ENCODE measurements at regions not wholly inside any gene's neighbourhood (a gene's known extent, or its start where the extent isn't known, plus 50 kb on each side); places are given as distances from the start of the nearest gene placed in this dataset.

DNA sequence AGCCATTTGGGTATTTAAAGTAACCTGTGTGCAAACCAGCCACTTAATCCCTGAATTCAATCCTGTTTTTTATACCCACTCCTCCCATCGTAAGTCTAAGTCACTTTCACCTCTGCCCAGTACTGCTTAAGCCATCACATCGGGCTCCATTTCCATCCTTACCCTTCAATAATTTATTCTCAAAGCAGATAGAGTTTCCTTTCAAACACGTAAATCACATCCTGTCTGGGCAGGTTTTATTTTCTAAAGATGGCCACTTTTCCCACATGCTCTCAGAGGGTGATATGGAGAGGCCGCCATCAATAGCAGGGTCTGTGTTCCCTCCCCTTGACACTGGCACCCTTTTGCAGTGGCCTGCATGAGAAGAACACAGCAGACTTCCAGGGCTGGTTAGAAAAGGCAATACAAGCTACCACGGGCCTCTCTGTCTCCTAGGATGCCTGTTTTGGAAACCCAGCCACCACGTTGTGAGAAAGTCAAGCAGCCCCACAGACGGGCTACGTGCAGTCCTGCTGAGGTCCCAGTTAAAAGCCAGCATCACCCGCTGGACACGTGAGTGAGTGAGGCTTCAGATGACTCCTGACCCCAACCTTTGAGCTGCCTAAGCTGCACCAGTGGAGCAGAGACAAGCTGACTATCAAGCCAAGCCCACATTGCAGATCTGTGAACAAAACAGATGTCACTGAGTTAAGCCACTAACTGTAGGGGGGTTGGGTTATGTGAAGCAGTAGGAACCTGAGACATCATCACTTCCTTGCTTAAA, 241.8 kb upstream of the SLCO3A1 start (continued):
- 0 out of 2 replicates have a peak, but pooled peaks have one; percentile 49 for TF ChIP-seq HNF4G (IDR thresholded peaks at IDR 0.05; ENCODE audit: borderline replicate concordance, low read depth, low read length)
- TF ChIP-seq HNF4G (CRISPR knock-in tag; IDR thresholded peaks at IDR 0.05; ENCODE audit: borderline replicate concordance, low read depth): no peak
- no peak for TF ChIP-seq TOPORS (CRISPR knock-in tag; IDR thresholded peaks at IDR 0.05)
- TF ChIP-seq ZNF598 (CRISPR knock-in tag; IDR thresholded peaks at IDR 0.05; ENCODE audit: borderline replicate concordance): no peak
- no peak for TF ChIP-seq TSC22D2 (CRISPR knock-in tag; IDR thresholded peaks at IDR 0.05; ENCODE audit: borderline replicate concordance)
- TF ChIP-seq, protein P1, sequence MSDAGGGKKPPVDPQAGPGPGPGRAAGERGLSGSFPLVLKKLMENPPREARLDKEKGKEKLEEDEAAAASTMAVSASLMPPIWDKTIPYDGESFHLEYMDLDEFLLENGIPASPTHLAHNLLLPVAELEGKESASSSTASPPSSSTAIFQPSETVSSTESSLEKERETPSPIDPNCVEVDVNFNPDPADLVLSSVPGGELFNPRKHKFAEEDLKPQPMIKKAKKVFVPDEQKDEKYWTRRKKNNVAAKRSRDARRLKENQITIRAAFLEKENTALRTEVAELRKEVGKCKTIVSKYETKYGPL (CRISPR knock-in tag; IDR thresholded peaks at IDR 0.05): no peak
- 0 out of 2 replicates have a peak, but pooled peaks have one; percentile 10 for TF ChIP-seq ZNF687 (CRISPR knock-in tag; IDR thresholded peaks at IDR 0.05)
- 0 out of 2 replicates have a peak, but pooled peaks have one; percentile 31 for TF ChIP-seq MEF2D (CRISPR knock-in tag; IDR thresholded peaks at IDR 0.05)
- peak; percentile 72; the same call in 1 of the 2 replicates for TF ChIP-seq HNF4A (CRISPR knock-in tag; IDR thresholded peaks at IDR 0.05)
- TF ChIP-seq, protein P2, sequence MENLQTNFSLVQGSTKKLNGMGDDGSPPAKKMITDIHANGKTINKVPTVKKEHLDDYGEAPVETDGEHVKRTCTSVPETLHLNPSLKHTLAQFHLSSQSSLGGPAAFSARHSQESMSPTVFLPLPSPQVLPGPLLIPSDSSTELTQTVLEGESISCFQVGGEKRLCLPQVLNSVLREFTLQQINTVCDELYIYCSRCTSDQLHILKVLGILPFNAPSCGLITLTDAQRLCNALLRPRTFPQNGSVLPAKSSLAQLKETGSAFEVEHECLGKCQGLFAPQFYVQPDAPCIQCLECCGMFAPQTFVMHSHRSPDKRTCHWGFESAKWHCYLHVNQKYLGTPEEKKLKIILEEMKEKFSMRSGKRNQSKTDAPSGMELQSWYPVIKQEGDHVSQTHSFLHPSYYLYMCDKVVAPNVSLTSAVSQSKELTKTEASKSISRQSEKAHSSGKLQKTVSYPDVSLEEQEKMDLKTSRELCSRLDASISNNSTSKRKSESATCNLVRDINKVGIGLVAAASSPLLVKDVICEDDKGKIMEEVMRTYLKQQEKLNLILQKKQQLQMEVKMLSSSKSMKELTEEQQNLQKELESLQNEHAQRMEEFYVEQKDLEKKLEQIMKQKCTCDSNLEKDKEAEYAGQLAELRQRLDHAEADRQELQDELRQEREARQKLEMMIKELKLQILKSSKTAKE (CRISPR knock-in tag; IDR thresholded peaks at IDR 0.05; ENCODE audit: borderline replicate concordance): no peak
- peak; percentile 73 for TF ChIP-seq NR2F6 (IDR thresholded peaks at IDR 0.05)
- TF ChIP-seq NR2F6 (CRISPR knock-in tag; IDR thresholded peaks at IDR 0.05): peak; percentile 78
- no peak for TF ChIP-seq LCORL (IDR thresholded peaks at IDR 0.05)
- peak; percentile 47; the same call in 1 of the 2 replicates for TF ChIP-seq LCORL (CRISPR knock-in tag; IDR thresholded peaks at IDR 0.05)
- TF ChIP-seq PITX1 (CRISPR knock-in tag; IDR thresholded peaks at IDR 0.05): peak; percentile 62; the same call in 1 of the 2 replicates
- TF ChIP-seq ZMYM4 (CRISPR knock-in tag; IDR thresholded peaks at IDR 0.05): 0 out of 2 replicates have a peak, but pooled peaks have one; percentile 27
- TF ChIP-seq, protein P3, sequence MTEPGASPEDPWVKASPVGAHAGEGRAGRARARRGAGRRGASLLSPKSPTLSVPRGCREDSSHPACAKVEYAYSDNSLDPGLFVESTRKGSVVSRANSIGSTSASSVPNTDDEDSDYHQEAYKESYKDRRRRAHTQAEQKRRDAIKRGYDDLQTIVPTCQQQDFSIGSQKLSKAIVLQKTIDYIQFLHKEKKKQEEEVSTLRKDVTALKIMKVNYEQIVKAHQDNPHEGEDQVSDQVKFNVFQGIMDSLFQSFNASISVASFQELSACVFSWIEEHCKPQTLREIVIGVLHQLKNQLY (CRISPR knock-in tag; IDR thresholded peaks at IDR 0.05): peak; percentile 76; the same call in 1 of the 2 replicates
- no peak for TF ChIP-seq GABPA (IDR thresholded peaks at IDR 0.05; ENCODE audit: low read depth, low read length)
- TF ChIP-seq GABPA (CRISPR knock-in tag; IDR thresholded peaks at IDR 0.05; ENCODE audit: low read depth): no peak
- TF ChIP-seq MED1 (CRISPR knock-in tag; IDR thresholded peaks at IDR 0.05): peak; percentile 27; the same call in 1 of the 2 replicates
- no peak for TF ChIP-seq ZBTB25 (CRISPR knock-in tag; IDR thresholded peaks at IDR 0.05)
- TF ChIP-seq NR2C2 (CRISPR knock-in tag; IDR thresholded peaks at IDR 0.05; ENCODE audit: borderline replicate concordance): peak; percentile 78

Data from HepG2 (cell line).